GM18519 (cell line): ENCODE measurements at regions not wholly inside any gene's neighbourhood (a gene's known extent, or its start where the extent isn't known, plus 50 kb on each side); places are given as distances from the start of the nearest gene placed in this dataset.
"Not testable (repeated sequence)": the region's sequence is repeated elsewhere in the genome, so short reads cannot be mapped to it uniquely, and the experiment has no call there.

Experiments
- ATAC-seq: cut with Tn5 transposase; IDR thresholded peaks from one replicate; pipeline ENCODE4 v1.9.1; 2021; ENCODE audit warnings: mild to moderate bottlenecking, moderate library complexity; ENCODE audit not compliant: unreplicated experiment, low FRiP score

GRCh38 chr7:9625953-9626352 lies 1192.5 kb downstream of the NXPH1 start:
- no peak for ATAC-seq

GRCh38 chr7:9645756-9646155 lies 1212.3 kb downstream of the NXPH1 start:
- ATAC-seq: no peak

GRCh38 chr7:9657257-9657656 lies 1223.8 kb downstream of the NXPH1 start:
- ATAC-seq: no peak

GRCh38 chr7:9671979-9672917 lies 1238.8 kb downstream of the NXPH1 start:
- no peak for ATAC-seq

- ATAC-seq: no peak
Measured at GRCh38 chr7:9680713-9681112, 1247.3 kb downstream of the NXPH1 start.

- ATAC-seq: no peak
Measured at GRCh38 chr7:9681284-9681683, 1247.9 kb downstream of the NXPH1 start.

- ATAC-seq: no peak
Measured at GRCh38 chr7:9691286-9691685, 1257.9 kb downstream of the NXPH1 start.

GRCh38 chr7:9698375-9698774 lies 1265.0 kb downstream of the NXPH1 start:
- no peak for ATAC-seq

GRCh38 chr7:9709216-9709615 lies 1264.5 kb upstream of the PHF14 start:
- no peak for ATAC-seq

GRCh38 chr7:9711259-9711918 lies 1262.3 kb upstream of the PHF14 start:
- no peak for ATAC-seq

GRCh38 chr7:9718071-9718661 lies 1255.5 kb upstream of the PHF14 start:
- ATAC-seq: no peak

- ATAC-seq: no peak
Measured at GRCh38 chr7:9719303-9719702, 1254.4 kb upstream of the PHF14 start.

GRCh38 chr7:9719721-9720120 lies 1254.0 kb upstream of the PHF14 start:
- ATAC-seq: no peak

GRCh38 chr7:9725940-9726663 lies 1247.6 kb upstream of the PHF14 start:
- not testable (repeated sequence) for ATAC-seq

- not testable (repeated sequence) for ATAC-seq
Measured at GRCh38 chr7:9726811-9727210, 1246.9 kb upstream of the PHF14 start.

- ATAC-seq: not testable (repeated sequence)
Measured at GRCh38 chr7:9727467-9727869, 1246.2 kb upstream of the PHF14 start.

- not testable (repeated sequence) for ATAC-seq
Measured at GRCh38 chr7:9728014-9728657, 1245.5 kb upstream of the PHF14 start.

- ATAC-seq: no peak
Measured at GRCh38 chr7:9752033-9752432, 1221.6 kb upstream of the PHF14 start.

- ATAC-seq: no peak
Measured at GRCh38 chr7:9761224-9761623, 1212.4 kb upstream of the PHF14 start.

- ATAC-seq: no peak
Measured at GRCh38 chr7:9776900-9777299, 1196.8 kb upstream of the PHF14 start.
